HFFc6 (cell line): ENCODE measurements at regions not wholly inside any gene's neighbourhood (a gene's known extent, or its start where the extent isn't known, plus 50 kb on each side); places are given as distances from the start of the nearest gene placed in this dataset.
"Not testable (repeated sequence)": the region's sequence is repeated elsewhere in the genome, so short reads cannot be mapped to it uniquely, and the experiment has no call there.

Experiments used
- DNase-seq: peaks from one replicate; pipeline ENCODE4 v3.0.0-alpha.2; 2018
- H3K27ac Mint-ChIP-seq: 2 replicates; pipeline ENCODE4 v1.8.0; 2020; ENCODE audit warnings: mild to moderate bottlenecking, mixed read lengths
- H3K27me3 Mint-ChIP-seq: 2 replicates; pipeline ENCODE4 v1.8.0; 2021; ENCODE audit warnings: mild to moderate bottlenecking, moderate library complexity, mixed read lengths; ENCODE audit not compliant: insufficient read depth
- H3K36me3 Mint-ChIP-seq: 2 replicates; pipeline ENCODE4 v1.8.0; 2021; ENCODE audit warnings: low read depth, mixed read lengths
- H3K4me1 Mint-ChIP-seq: 2 replicates; pipeline ENCODE4 v1.8.0; 2020; ENCODE audit warnings: low read depth, mixed read lengths
- H3K4me3 Mint-ChIP-seq: 2 replicates; pipeline ENCODE4 v1.8.0; 2020; ENCODE audit warnings: mild to moderate bottlenecking, moderate library complexity, mixed read lengths
- H3K9me3 Mint-ChIP-seq: 2 replicates; pipeline ENCODE4 v1.8.0; 2020; ENCODE audit warnings: mild to moderate bottlenecking, mixed read lengths
- CTCF ChIP-seq: fragments of 200-600 bp; sonication (generic); IDR thresholded peaks from 2 replicates; pipeline ENCODE4 v1.5.0; 2021; ENCODE audit warnings: antibody characterized with exemption, mild to moderate bottlenecking

- H3K4me1 Mint-ChIP-seq: peaks cover 31% of the 10 kb centered on the region
- no peaks in the 10 kb centered on the region for H3K9me3 Mint-ChIP-seq
- no peak overlapping the region for H3K27ac Mint-ChIP-seq
- TF ChIP-seq CTCF: no peak
- no peaks in the 10 kb centered on the region for H3K36me3 Mint-ChIP-seq
- H3K4me3 Mint-ChIP-seq: peak overlapping the region; percentile 87
- peaks cover 4% of the 10 kb centered on the region for H3K27me3 Mint-ChIP-seq
- no peak for DNase-seq
Measured at GRCh38 chr6:27551607-27552006, 78.7 kb upstream of the ZNF184 start.

DNA sequence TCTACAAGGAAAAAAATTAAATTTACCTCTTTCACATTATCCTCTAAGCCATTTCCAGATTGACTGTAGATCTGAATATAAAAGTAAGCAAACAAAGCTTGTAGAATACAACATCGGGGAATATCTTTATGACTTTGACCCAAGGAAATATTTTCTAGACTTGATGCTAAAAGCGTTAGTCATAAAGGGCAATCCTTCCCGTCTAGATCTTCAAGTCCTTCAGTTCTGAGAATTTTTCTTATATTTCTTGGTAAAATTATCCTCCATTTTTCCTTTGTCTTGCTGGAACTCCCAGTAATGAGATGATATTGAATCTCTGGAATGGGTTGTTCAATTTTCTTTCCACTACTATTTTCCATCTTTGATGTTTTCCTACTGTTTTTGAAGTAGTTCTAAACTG is 77.8 kb upstream of the ZNF184 start:
- no peak overlapping the region for H3K4me3 Mint-ChIP-seq
- no peaks in the 10 kb centered on the region for H3K9me3 Mint-ChIP-seq
- no peak overlapping the region for H3K27ac Mint-ChIP-seq
- TF ChIP-seq CTCF: no peak
- DNase-seq: no peak
- peaks cover 4% of the 10 kb centered on the region for H3K27me3 Mint-ChIP-seq
- H3K4me1 Mint-ChIP-seq: peaks cover 38% of the 10 kb centered on the region
- no peaks in the 10 kb centered on the region for H3K36me3 Mint-ChIP-seq

GRCh38 chr6:27549241-27549598 is 76.3 kb upstream of the ZNF184 start:
- peaks cover 51% of the 10 kb centered on the region for H3K4me1 Mint-ChIP-seq
- not testable (repeated sequence) for H3K36me3 Mint-ChIP-seq, H3K4me3 Mint-ChIP-seq, H3K9me3 Mint-ChIP-seq, H3K27ac Mint-ChIP-seq, DNase-seq, H3K27me3 Mint-ChIP-seq

DNA sequence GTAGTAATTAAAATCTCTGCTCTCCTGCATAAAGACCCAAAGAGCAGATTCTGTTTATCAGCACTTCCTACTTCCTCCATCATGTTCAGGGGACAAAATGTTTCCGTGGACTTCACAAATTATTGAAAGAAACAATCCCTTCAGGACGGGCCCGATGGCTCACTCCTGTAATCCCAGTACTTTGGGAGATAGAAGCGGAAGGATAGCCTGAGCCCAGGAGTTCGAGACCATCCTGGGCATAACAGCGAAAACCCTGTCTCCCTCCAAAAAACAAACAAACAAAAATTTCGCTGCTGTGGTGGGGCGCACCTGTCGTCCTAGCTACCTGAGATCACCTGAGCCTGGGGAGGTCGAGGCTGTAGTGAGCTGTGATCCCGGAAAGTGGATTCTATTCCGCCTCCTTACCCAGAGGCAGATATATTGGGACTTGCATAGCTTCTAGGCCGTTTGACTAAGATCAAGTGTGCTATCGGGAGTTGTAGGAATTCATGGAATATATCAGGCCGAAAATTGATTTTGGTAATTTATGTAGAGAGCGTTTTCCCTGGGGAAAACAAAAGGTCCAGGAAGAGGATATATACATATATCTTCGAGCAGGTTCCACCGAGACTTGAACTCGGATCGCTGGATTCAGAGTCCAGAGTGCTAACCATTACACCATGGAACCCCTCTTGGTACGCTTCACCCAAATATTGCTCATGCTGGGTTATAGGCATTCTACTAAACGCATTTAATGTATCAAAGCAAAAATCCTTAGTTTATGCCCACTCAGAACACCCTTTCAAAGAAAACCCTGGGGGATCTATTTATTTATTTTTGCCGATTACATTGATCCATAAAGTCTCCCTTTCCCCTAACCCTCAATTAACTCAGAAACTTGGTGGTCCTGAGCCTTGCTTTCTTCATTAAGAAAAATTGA is 74.5 kb upstream of the ZNF184 start:
- Mint-ChIP-seq H3K4me3 (peak overlapping the region; percentile 83), H3K4me1 (peaks cover 35% of the 10 kb centered on the region), H3K27ac (no peak overlapping the region), H3K36me3 (no peaks in the 10 kb centered on the region), H3K27me3 (peaks cover 2% of the 10 kb centered on the region), H3K9me3 (no peaks in the 10 kb centered on the region)
- no peak for TF ChIP-seq CTCF
- peak; percentile 66 for DNase-seq

DNA sequence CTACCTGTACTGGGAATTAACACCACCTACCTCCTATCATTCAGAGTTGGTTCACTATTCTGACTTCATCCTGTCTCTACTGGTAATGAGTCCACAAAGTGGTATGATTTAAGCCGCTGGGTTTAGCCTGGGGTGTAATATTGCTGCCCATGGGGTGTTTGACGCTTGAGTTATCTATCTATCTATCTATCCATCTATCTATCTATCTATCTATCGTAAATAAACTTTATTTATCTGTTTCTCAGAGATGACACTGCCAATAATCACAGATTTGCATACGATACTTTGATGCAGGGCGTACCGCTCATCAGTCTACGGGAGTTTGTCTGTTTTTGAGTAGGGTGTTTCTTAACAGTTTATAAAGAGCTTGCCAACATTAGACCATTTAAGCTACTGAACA is 73.6 kb upstream of the ZNF184 start:
- H3K9me3 Mint-ChIP-seq: no peaks in the 10 kb centered on the region; the same call in 1 of the 2 replicates
- no peaks in the 10 kb centered on the region for H3K36me3 Mint-ChIP-seq
- TF ChIP-seq CTCF: no peak
- no peak overlapping the region for H3K27ac Mint-ChIP-seq
- H3K4me1 Mint-ChIP-seq: peaks cover 30% of the 10 kb centered on the region
- peaks cover 4% of the 10 kb centered on the region for H3K27me3 Mint-ChIP-seq
- no peak overlapping the region; the same call in 1 of the 2 replicates for H3K4me3 Mint-ChIP-seq
- DNase-seq: no peak

DNA sequence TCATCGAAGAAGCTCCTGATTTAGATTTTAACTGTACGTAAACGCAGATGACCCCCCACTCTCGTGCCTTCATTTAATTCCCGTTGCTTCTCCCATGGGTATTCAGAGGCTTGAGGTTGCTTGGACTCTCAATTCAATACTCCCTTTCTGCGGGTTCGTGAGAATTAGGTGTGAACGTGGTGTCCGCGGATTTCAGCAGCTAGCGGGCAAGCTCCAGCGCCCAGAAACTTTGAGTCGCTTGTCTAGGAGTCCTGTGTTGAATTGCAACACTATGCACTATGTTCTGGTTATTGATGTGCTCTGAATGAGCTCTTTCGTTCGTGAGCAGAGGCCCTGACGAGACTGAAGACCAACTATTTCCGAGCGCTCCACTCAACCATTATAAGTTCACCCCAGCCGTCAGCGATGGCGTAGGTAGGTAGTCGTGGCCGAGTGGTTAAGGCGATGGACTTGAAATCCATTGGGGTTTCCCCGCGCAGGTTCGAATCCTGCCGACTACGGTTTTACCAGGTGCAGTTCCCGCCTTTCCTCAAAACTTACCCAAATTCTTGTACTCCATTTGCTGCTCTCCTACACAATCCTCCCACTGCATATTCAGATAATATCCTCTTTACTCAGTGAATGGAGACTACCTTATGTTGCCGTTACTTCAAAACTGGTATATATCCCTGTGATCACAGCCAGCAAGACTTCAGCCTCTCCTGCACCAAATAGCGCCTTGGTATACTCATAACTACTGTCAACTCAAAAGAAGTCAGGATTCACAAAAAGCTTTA is 72.6 kb upstream of the ZNF184 start:
- H3K27me3 Mint-ChIP-seq: peaks cover 2% of the 10 kb centered on the region
- peak overlapping the region; percentile 92 for H3K4me3 Mint-ChIP-seq
- no peak for TF ChIP-seq CTCF
- H3K36me3 Mint-ChIP-seq: no peaks in the 10 kb centered on the region
- H3K27ac Mint-ChIP-seq: peak overlapping the region; percentile 72
- H3K9me3 Mint-ChIP-seq: no peaks in the 10 kb centered on the region; the same call in 1 of the 2 replicates
- peaks cover 34% of the 10 kb centered on the region for H3K4me1 Mint-ChIP-seq
- peak; percentile 90 for DNase-seq
